Peyer's patch (tissue), 4 donors: ENCODE measurements at regions not wholly inside any gene's neighbourhood (a gene's known extent, or its start where the extent isn't known, plus 50 kb on each side); places are given as distances from the start of the nearest gene placed in this dataset.
"Not testable (repeated sequence)": the region's sequence is repeated elsewhere in the genome, so short reads cannot be mapped to it uniquely, and the experiment has no call there.

Source experiments
- POLR2A ChIP-seq, 2 donors: fragments of 450-650 bp; IDR thresholded peaks; one replicate each; pipeline ENCODE4 v1.5.1; 2017; ENCODE audit warnings: antibody characterized with exemption in 2 of 2, mild to moderate bottlenecking in 2 of 2, moderate library complexity in 2 of 2
- TF ChIP-seq, protein P1 (sequence below), 6 experiments: fragments of 450-650 bp in 4 of 6; fragments of 200-600 bp in 2 of 6; sonication (generic) in 1 of 6; IDR thresholded peaks; one replicate each; pipeline ENCODE4 v1.5.1; 2017 to 2019; ENCODE audit warnings: antibody characterized with exemption in 6 of 6, mild to moderate bottlenecking in 3 of 6, moderate library complexity in 1 of 6

DNA sequence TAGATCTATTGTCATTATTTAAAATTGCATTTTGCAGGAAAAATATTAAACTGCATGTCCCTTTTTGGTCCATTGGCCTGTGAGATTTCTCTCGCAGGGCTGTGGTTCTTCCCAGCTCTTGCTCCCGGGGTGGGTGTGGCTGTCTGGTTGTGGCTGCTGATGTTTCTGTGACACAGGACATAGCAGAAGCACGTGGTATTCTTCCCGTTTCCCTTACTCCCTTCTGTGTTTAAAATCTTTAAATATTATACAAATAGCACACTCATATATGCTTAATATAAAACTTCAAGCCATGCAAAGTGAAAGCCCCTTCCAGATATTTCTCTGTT lies 57.9 kb upstream of the ACBD5 start:
- TF ChIP-seq, protein P1, sequence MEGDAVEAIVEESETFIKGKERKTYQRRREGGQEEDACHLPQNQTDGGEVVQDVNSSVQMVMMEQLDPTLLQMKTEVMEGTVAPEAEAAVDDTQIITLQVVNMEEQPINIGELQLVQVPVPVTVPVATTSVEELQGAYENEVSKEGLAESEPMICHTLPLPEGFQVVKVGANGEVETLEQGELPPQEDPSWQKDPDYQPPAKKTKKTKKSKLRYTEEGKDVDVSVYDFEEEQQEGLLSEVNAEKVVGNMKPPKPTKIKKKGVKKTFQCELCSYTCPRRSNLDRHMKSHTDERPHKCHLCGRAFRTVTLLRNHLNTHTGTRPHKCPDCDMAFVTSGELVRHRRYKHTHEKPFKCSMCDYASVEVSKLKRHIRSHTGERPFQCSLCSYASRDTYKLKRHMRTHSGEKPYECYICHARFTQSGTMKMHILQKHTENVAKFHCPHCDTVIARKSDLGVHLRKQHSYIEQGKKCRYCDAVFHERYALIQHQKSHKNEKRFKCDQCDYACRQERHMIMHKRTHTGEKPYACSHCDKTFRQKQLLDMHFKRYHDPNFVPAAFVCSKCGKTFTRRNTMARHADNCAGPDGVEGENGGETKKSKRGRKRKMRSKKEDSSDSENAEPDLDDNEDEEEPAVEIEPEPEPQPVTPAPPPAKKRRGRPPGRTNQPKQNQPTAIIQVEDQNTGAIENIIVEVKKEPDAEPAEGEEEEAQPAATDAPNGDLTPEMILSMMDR (IDR thresholded peaks at IDR 0.05), result not testable (repeated sequence)
- TF ChIP-seq POLR2A (IDR thresholded peaks at IDR 0.05), result not testable (repeated sequence)
